ENCODE measurements at regions not wholly inside any gene's neighbourhood (a gene's known extent, or its start where the extent isn't known, plus 50 kb on each side); places are given as distances from the start of the nearest gene placed in this dataset.

GRCh38 chr5:88539693-88540365 is 271.2 kb upstream of the TMEM161B start:
- Histone ChIP-seq H3K4me1 (ENCODE audit: control insufficient read depth in 4 of 4, insufficient read depth in 4 of 4, low read length in 3 of 4) (no peaks in the 10 kb centered on the region), H3K36me3 (ENCODE audit: control insufficient read depth in 4 of 4, insufficient read depth in 3 of 4, low read depth in 1 of 4, low read length in 3 of 4) (no peaks in the 10 kb centered on the region), H3K27me3 (ENCODE audit: control insufficient read depth in 4 of 4, insufficient read depth in 4 of 4, low read length in 3 of 4) (no peaks in the 10 kb centered on the region), H3K9ac (ENCODE audit: low read depth in 1 of 2, low read length in 2 of 2) (no peak overlapping the region), H3K9me3 (ENCODE audit: control insufficient read depth in 4 of 4, low read length in 3 of 4) (no peaks in the 10 kb centered on the region), H3K4me3 (ENCODE audit: low read depth in 1 of 3, low read length in 3 of 3) (no peak overlapping the region), H3K27ac (ENCODE audit: low read depth in 1 of 2, low read length in 2 of 2) (no peak overlapping the region)
- no peak for DNase-seq (ENCODE audit: low spot score)
- WGBS, result 46% methylated on average over 14 of the region's 14 CpGs
- TF ChIP-seq YY1 (IDR thresholded peaks at IDR 0.05) (no peak), ZBTB33 (IDR thresholded peaks at IDR 0.05) (no peak), NR2F2 (IDR thresholded peaks at IDR 0.05) (no peak), RAD21 (IDR thresholded peaks at IDR 0.05) (no peak), EGR1 (IDR thresholded peaks at IDR 0.05; ENCODE audit: low read depth in 2 of 2) (no peak), SP1 (IDR thresholded peaks at IDR 0.05) (no peak), JUND (IDR thresholded peaks at IDR 0.05) (no peak), HNF4A (conservative IDR thresholded peaks at IDR 0.05) (no peak), MAX (IDR thresholded peaks at IDR 0.05) (no peak), GABPA (IDR thresholded peaks at IDR 0.05 in 1 of 2, conservative IDR thresholded peaks at IDR 0.05 in 1 of 2) (no peak), FOXA2 (IDR thresholded peaks at IDR 0.05) (no peak), CTCF (IDR thresholded peaks at IDR 0.05; ENCODE audit: low read depth, low read length, missing input control) (no peak), REST (IDR thresholded peaks at IDR 0.05) (no peak), HNF4G (IDR thresholded peaks at IDR 0.05) (no peak), FOXA1 (IDR thresholded peaks at IDR 0.05) (no peak), ATF3 (IDR thresholded peaks at IDR 0.05) (no peak), RXRA (IDR thresholded peaks at IDR 0.05) (no peak), TAF1 (conservative IDR thresholded peaks at IDR 0.05) (no peak)
